LoVo (cell line): ENCODE measurements at regions not wholly inside any gene's neighbourhood (a gene's known extent, or its start where the extent isn't known, plus 50 kb on each side); places are given as distances from the start of the nearest gene placed in this dataset.
"Not testable (repeated sequence)": the region's sequence is repeated elsewhere in the genome, so short reads cannot be mapped to it uniquely, and the experiment has no call there.

ENCODE experiments used
- DNase-seq: peaks from one replicate; pipeline ENCODE4 v3.0.0-alpha.2; 2016; ENCODE audit warnings: low spot score

- no peak for DNase-seq
Observed at GRCh38 chr13:89977203-89977602, 1370.3 kb upstream of the MIR17HG start.

DNA sequence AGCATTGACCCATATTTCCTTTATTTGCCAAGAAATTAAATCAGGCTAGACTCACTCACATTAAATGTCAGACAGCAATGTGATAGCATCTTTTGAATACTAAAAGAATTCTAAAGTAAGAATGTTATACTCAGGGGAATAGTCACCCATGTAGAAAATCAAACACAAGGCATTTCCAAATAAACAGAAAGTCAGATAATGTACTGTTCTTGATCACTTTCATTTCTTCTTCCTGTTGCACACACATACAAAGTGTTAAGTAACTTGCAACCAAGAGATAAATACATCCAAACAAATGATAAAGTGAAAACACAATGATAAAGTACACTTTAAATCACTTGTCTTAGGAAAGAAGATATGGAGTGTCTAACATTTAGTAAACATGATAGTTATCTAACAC, 1366.6 kb upstream of the MIR17HG start:
- DNase-seq, result no peak

DNA sequence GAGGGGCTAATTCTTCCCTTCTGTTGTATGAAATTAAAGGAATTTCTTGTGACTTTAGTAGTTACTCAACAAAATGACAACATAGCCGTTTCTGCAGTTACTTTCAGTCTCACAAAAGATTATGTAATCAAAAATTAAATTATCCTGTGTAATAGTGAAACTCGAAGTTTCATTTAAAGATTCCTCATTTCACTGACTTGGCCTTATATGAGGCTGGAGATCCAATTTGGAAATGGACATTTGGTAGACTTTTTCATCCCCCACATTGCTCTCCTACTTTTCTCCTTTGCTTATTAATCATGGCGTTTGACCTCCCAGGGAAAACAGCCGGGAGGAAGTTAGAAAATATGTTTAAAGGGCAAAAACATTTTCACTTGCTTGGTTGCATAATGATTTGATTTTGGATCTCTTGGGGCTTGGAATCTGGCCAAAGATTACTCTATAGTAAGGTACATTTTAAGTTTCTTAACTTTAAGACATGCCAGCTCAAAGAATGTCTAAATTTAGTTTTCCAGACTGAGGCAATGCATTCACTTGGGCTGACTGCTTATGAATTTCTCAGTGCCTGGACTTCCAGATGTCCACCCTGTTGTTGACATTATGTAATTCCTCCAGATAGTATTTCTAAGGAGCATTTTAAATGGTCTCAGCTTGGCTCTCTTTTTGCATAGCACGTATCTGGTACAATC, 1364.9 kb upstream of the MIR17HG start:
- DNase-seq, result no peak

GRCh38 chr13:89988206-89988605, 1359.3 kb upstream of the MIR17HG start:
- no peak for DNase-seq

DNA sequence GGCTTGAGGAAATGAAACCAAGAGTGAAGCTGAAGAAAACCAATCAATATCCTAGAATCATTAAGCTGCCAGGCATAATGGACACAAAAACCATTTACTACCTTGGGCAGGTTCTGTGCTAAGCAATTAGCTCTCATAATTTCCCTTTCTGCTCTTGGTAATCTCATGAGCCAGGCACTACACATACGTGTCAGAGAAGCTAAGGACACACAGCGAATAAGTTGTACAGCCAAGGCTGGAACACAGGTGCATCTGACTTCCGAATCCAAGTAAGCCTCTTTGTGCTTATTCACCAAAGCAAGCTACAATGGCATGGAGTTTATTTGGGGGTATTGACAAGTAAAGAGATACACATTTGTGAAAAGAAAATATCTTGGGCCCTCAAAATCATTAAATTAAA, 1343.9 kb upstream of the MIR17HG start:
- DNase-seq, result no peak

DNA sequence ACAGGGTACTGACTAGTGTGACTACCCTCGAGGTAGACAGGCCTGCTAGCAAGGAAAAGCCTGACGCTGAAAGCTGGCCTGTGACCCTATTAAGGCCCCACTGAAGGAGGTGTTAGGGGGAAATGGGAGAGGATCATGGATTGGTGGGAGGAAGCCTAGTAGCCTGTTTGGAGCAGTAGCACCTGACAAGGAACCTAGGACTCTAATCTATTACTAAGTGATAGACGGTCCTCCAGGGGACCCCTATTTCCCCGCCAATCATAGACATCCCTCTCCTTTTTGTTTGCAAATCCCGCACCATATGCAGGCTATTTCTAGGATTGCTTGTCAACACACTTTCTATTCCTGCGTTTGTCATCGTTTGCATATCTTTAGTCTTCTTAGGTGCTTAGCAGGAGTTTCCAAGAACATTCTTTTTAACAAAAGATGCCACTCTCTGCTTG, 1338.8 kb upstream of the MIR17HG start:
- DNase-seq, result no peak

GRCh38 chr13:90014038-90014437, 1333.4 kb upstream of the MIR17HG start:
- DNase-seq, result no peak

- DNase-seq, result no peak
Observed at GRCh38 chr13:90015565-90016507, 1331.7 kb upstream of the MIR17HG start.

DNA sequence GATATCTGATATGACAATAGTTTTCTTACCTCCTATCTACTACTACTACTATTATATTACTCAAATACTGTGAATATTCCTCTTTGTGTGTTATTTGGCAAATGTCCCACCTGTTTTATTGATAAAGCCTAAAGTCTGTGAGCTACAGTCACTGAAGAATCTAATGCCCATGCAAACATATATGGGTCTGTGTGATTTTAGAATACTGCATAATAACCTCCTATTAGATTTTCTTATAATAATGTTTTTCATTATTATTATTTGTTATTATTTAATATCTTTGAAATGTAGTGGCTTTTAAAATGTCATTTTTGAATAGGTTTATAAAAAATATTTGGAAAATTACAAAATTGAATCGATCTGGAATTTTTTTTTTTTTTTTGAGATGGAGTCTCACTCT, 1330.8 kb upstream of the MIR17HG start:
- DNase-seq, result no peak

- DNase-seq, result no peak
Observed at GRCh38 chr13:90020536-90021070, 1326.9 kb upstream of the MIR17HG start.

DNA sequence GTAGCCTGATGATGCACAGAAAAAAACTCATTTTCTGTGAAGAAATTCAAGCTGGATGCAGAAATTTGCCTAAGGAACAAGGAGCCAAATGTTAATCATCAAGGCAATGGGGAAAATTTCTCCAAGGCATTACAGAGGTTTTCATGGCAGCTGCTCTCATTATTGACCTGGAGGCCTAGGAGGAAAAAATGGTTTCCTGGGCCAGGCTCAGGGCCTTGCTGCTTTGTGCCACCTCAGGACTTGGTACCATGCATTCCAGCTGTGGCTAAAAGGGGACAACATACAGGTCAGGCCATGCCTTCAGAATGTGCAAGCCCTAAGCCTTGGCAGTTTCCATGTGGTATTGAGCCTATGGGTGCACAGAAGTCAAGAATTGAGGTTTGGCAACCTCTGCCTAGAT, 1320.1 kb upstream of the MIR17HG start:
- no peak for DNase-seq

DNA sequence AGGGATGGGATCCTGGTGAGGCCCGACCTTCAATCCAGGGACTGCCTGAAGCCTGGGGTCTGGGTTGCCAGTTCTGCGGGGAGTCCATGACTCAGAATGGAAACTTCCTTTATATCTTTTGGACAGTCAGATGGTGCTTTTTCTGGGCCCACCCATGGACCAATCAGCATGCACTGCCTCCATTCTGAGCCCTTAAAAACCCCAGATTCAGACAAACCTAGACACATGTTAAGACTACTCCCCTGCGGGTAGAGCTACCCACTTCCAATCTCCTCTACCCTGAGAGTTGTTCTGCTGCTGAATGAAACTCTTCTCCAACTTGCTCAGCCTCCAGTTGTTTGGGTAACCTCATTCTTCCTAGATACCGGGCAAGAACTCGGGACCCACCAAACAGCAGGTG, 1315.2 kb upstream of the MIR17HG start:
- no peak for DNase-seq

DNA sequence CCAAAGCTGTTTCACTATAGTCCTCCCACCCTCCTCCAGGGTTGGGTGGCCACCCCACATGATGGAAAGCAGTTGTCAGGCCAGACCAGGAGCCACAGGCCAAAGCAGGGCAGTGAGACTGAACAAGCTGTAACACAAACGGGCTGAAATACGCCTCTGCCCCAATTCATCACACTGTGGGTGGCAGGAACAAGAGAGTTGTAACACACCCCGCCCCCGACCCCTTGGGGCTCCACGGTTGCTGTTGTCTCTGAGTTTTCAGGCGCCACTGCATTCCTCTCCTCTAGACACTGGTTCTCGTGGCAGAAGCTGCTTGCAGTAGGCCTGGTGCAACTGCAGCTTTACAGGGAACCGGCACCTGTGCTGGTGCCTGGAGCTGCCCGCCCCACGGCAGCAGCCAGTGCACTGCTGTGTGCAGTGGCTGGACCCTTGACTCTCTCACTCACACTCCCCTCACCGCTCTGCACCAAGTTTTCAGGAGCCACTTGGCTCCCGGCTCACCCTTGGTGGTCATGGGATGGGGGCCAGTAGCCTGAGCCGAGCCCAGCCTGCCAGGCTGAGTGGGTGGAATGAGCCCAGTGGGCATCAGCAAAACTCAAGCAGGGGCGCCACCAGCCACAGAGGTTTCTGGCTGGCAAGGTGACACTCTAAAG, 1314.5 kb upstream of the MIR17HG start:
- no peak for DNase-seq

DNA sequence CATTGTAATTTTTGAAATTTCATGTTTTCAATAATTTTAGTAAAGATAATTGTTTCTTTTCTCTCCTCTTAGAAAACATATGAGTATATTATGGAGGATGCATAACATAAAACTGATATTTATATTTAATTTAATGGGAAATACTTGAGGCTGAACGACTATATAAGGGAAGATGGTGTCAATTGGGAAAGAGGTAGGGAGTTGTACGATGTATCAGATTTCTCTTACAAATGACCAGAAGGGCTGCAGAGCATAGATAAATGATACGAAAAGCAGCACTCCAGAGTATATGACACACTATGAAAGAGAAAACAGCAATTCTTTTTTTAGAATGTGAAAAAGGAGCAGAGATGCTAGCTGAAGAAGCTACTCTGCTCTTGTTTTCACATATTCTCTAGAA, 1308.0 kb upstream of the MIR17HG start:
- no peak for DNase-seq

- DNase-seq, result no peak
Observed at GRCh38 chr13:90047600-90047999, 1299.9 kb upstream of the MIR17HG start.

DNA sequence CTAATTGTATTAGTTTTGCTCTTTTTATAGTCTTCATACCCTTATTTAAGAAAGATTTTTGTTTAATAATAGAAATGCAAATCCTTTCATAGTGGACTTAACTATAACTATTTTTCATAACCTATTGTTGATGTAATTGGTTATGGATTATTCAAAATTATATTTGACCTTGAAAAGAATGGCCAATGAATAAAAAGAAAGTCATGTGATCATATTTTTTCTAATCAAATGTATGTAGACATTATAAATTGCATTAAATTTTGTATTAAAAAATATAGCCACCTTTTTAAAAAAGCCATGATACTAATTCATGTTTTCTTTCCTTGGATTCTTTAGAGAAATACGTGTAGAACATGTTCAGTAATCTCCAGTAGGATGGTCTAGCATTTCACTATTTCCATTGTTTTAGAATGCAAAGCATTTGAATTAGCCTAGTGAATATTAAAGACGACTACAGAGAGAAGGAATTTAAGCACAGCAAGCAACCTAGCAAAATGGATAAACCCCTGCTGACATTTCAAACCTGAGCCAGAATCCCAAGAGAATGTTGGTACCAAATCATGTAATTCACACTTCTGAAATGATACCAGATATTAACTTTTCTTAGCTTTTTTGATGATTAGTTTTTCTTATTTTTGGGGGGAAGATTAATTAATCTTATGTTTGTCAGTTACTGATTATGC, 1297.4 kb upstream of the MIR17HG start:
- DNase-seq, result no peak

- DNase-seq, result no peak
Observed at GRCh38 chr13:90055121-90055520, 1292.4 kb upstream of the MIR17HG start.

GRCh38 chr13:90055760-90056159, 1291.7 kb upstream of the MIR17HG start:
- DNase-seq, result no peak

- not testable (repeated sequence) for DNase-seq
Observed at GRCh38 chr13:90064226-90064625, 1283.3 kb upstream of the MIR17HG start.

DNA sequence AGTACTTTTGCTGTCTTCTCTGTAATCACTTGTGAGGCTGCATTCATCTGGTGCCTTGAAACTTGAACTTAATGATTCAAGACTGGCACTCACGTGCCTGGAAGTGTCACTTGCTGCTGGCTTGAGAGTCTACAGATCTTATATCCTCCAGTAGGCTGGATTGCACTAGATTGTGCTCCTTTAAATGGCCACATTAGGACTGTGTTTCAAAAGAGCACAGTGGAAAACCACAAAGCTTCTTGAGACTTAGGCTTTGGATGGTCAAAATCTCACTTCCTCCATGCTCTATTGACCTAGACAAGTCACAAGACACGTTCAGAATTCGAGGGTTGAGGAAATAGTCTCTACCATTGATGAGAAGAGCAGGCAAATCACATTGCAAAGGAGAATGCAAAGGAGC, 1278.8 kb upstream of the MIR17HG start:
- no peak for DNase-seq

- no peak for DNase-seq
Observed at GRCh38 chr13:90070362-90070761, 1277.1 kb upstream of the MIR17HG start.
